Amygdala (tissue), 56 donors: ENCODE measurements at regions not wholly inside any gene's neighbourhood (a gene's known extent, or its start where the extent isn't known, plus 50 kb on each side); places are given as distances from the start of the nearest gene placed in this dataset.

Experiments
- DNase-seq, 56 donors: peaks; one replicate each; lab custom pipeline; 2025; lab: John Stamatoyannopoulos, UW

DNA sequence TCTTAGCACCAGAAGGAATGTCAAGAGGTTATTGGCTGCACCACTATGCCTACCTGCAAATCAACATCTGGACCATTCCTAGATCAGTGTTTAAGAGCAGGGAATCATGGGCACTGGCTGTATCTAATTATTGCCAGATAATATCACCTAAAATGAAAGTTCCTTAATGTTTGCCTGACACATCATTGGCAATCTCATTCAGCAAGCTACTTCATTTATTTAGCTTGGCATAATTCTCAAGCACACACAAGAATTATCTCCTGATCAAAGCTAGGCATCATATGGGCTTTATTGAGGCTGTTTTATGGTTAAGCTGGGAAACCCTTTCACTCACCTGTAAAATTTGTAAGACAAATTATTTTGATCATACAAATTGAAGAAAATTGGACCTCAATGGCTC is 581.7 kb downstream of the INHBA start:
- no peak for DNase-seq

DNA sequence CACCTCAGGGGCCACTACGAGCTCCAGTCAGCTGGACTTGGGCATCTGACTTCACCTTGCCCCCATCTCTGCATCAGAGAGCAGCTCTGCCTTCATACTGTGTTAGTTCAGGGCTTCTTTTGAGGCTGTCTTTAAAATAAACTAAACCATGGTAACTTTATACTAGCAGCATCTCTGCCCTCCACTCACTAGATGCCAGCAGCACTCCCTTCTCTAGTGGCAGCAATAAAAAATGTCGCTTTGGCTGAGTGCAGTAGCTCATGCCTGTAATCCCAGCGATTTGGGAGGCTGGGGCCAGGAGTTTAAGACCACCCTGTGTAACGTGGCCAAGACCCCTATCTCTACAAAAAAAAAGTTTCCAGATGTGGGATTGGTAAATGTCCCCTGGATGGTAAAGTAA is 584.4 kb downstream of the INHBA start:
- DNase-seq: no peak

DNA sequence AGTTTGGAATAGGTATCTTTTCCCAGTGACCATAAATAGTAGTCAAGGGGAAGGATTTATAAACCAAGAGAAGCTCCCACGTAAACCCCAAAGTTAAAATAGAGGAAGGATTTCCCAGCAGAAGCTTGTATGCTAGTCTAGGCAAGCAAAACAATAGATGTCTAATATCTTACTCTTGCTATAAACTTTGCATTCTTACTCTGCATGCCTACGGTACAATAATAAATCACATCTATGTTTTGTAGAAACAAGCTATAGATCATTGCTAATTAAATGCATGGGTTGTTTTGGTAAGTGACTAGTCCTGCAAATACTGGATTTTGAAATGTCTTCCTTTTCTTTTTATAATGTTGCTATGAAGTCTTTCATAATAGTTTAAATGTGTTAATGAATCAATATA is 585.5 kb downstream of the INHBA start:
- DNase-seq: no peak

DNA sequence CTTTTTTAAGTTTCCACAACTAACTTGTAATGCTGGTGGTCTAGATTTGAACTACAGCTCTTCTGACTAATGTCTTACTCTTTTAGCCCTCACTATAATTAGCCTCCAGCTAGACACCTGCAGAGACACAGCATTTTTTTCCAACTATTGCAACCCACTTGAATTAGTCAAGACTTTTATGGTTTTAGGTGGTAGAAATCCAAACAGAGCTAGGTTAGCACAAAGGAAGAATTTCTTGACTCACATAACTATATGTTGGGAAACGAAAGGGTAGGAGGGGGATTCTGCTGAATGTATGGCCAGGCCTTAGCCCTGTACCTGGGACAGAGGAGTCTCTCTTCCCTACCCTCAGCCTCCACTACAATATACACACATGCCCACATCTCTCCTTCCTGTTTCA is 586.1 kb downstream of the INHBA start:
- no peak for DNase-seq

DNA sequence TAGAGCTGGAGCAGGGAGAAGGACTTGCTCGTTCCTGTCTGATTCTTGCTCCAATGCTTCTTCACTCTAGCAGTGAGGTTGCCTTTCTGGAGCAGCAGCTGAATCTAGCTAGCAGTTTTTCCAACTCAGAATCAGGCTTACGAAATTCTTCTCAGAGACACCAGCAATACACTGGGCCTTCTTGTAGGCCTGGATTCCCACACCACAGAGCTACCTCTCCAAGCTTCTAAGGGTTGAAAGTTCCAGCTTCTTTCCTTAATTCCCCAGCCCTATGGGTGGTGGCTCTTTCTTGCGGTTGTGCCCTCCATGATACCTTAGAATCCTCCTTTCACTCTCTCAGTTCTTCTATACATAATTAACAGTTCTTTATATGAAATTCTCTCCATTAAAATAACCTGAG is 586.6 kb downstream of the INHBA start:
- no peak for DNase-seq

DNA sequence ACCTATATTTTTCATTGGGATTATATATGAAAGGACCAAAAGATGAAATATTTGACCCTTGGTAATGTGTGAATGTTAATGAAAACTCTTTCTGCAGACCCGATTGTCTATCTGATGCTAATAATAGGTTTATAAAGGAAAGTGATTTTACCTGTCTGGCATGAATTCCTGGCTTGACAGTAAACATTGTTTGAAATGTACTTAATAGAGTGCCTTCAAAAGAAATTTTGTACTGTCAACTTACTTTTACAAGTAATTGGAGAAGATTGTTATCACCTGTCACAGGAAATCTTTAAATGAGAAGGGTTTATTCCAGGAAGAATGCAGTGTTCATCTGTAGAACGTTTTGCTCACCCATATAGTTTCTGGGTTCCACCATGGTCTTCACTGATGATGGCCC is 588.2 kb downstream of the INHBA start:
- DNase-seq: no peak

DNA sequence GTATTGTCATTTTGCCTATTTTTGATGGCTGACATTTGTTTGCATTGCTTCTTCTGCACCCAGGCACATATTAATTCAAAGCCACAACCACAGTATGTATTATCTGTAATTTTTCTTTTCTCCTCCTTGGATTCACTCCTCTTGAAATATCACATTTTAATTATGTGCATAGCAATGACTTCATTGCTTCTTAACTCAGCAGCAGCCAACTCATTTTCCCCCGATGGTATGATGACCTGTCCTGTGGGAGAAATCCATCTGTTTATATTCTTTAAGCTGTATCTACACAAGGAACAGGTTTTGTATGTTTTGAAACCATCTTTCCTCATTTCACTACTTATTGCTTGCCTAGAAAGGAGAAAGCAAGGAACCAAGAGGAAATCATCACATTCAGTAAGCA is 588.8 kb downstream of the INHBA start:
- DNase-seq: no peak

DNA sequence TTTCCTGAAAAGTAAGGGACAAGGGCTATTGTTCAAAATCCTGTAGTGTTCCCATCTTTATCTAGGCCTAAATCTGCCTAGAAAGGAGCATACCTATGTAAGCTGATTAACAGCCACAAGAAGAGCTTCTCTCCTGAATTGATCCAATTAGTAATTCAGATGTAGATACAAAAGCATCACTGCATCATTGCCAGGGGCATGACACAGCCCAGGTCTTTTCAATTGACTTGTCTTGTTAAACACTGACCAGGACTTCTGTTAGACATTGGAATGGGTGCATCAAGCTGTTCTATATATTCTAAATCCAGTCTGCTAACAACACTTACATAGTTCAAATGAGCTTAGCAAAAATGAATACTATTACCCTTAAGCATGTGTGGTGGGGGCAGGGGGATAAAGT is 589.2 kb downstream of the INHBA start:
- no peak for DNase-seq

DNA sequence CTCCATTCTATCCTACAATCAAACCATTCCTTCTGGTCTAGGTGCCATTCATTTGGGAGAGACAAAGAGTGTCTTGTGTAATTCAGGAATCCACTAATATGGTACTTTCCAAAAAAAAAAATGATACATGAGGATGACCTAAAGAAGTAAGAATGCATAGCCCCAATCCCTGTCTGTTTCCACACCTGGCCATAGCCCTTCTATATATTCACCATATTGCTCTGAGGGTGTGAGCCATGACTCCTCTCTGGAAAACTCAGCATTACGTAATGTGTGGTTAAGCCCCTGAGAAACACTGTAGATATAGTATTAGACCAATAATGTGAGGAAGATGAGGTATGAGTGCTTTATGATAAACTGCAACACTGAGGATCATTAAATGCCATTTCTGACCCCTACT is 592.7 kb downstream of the INHBA start:
- DNase-seq: no peak

DNA sequence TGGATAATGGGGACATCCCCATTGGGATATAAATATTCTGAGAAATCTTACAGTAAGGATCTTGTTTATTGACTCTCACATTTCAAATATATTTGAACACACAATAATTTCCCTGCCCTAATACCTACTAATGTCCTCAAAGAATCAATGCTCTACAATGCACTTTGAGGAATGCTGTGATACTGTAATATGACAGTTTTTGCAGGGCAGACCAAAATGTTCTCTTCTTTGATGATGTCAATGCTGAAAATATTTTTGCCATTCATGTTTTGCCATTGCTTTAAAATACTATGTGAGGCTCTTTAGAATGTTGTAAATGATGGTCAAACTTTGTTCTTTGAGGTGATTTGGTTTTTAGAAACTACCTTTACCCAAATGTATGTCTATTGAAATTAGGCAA is 594.1 kb downstream of the INHBA start:
- no peak for DNase-seq

DNA sequence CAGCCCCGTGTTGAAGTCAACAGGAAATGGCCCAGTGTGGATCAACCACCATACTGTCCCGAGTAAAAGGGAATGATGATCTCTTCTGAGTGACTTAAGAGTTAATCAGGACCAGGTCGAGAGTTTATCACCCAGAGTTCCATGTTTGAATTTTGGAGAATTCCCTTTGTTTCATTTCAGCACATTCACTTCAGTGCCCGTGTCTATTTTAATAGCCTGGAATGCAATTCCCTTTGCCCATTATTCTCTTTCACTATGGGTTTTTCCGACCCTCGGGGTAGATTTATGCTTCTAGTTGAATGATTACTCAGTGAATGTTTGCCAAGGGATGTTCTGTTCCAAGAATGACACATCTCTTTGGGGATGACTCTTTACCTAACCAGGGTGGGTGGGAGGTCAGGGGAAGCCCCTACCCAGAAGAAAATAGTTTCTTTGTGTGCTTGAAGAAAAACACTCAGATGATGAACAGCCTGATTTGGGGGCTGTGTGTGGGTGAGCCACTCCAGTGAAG is 594.9 kb downstream of the INHBA start:
- no peak for DNase-seq

DNA sequence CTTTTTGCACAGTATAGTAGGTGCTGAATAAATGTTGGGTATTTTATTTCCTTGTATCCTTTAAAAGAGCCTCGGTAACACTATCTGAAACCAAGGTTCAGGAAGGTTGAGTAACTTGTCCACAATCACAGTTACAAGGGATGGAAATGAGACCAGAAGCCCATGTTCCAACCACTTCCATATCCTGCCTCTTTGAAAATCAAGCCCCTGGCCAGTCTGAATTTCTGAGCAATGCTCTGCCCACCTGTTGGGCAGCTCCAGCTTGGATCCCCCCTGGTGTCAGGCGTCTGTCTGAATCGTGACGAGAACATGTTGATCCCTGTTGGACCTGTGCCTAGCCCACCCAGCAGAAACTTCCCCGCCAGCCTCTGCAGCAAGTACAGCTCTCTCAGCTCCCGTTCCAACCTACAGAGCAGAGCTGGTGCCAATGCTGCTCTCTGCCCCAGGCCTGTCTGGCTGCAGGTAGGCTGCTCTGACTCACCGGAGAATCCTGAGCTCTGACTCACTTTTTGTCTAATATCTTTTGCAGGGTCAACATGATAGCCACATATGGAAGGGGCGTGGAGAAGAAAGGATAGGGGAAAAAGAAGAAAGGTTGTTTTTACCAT is 595.5 kb downstream of the INHBA start:
- DNase-seq: no peak

DNA sequence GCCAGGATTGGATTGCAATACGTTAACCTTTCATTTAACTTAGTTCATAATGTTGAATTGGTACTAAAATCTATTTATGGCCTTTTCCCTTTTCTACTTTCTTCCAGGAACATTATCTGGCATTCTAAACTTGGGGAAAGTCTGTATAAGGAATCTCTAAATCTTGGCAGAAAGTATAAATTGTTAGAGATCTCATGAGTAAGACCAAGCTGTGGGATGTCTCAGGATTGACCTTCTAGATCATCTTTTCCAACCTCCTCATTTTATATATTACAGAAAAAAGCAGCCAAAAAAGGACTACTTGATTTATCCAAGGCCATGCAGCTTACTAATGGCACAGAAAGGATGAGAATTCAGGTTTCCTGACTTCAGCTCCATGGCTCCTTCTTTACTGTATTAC is 598.3 kb downstream of the INHBA start:
- no peak for DNase-seq

DNA sequence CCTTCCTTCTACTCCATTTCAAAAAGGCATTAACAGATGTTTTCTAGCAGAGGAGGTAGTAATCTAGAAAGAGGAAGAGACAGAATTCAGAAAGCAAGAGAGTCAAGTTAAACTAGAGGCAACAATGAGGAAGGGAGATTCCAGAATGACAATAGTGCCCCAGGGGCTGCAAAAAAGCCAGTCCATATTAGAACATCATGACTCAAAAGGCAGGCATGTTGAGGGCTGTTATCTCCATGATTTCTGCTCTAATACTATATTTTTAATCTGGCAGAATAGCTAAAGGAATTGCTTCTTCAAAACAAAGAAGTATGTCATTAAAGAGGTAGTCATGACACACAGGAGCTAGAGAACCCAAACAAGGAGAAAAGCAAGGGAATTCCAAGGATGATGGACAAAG is 599.6 kb downstream of the INHBA start:
- DNase-seq: no peak

DNA sequence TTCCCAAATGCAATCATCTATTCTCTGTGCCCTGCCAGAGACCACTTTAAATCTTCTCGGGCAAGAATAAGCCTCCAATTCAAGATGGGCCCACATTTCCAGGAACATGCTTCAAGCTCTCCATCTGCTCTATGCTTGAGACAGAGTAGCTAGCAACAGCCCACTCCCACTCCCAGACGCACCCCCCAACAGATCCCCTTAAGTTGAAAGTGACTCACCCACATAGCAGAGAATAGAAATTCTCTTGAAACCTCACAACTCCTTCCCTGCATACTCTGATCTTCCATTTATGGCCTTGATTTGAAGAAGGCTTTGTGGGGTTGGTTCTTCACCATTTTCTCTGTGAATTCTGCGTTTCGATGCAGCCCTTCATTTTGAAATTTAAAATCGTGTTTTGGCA is 604.0 kb downstream of the INHBA start:
- DNase-seq: no peak

DNA sequence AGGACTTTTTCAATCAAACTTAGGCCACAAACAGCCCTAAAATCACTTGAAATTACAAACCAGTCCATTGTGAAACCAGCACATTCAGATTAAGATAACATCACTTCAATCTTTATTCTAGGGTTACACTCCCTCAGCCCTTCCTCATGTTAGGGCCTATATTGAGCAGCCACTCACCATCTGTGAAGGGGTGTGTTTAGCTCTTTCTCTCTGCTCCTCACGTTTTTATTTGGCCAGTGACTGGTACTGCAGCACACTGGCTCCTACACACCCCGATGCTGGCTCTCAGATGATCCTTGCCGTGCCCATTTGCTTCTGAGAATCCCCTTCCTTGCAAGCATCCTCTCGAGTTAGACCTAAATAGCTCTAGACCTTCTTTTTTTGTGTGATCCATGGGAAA is 604.5 kb downstream of the INHBA start:
- DNase-seq: no peak

DNA sequence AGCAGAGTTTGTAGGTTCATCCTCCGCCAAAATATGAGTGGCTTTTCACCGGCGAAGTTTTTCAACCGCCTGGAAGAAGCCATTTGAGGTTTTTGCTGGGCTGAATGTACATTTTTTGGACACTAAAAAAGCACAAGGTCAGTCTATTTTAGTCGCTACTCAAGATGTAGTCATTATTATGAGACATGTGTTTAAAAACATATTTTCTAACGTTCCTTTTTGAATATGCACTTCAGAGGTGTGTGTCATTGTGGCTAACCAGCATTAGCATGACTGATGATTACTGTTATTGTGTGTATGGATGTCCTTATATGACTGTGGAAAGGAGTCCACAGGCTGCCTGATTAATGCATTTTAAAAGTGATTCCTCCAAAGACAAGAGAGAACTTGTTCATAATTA is 605.4 kb downstream of the INHBA start:
- DNase-seq: no peak

DNA sequence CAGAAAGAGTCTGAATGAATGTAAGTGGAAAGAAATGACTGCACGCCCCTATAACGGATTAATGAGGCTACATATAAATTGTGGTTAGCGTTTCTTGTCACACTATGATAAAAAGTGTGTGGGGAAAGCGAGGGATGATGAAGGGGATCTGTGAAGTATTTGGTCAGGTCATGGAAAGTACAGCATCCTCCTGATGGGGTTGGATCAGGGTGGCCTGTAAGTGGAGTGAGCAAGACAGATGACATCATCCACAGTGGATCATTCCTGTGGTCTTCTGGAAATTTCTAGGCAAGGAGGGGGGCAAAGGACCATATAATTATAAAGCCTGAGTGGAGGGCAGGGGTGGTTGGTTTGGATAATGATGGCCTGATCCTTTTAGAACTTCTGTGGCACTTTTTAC is 606.0 kb downstream of the INHBA start:
- no peak for DNase-seq

DNA sequence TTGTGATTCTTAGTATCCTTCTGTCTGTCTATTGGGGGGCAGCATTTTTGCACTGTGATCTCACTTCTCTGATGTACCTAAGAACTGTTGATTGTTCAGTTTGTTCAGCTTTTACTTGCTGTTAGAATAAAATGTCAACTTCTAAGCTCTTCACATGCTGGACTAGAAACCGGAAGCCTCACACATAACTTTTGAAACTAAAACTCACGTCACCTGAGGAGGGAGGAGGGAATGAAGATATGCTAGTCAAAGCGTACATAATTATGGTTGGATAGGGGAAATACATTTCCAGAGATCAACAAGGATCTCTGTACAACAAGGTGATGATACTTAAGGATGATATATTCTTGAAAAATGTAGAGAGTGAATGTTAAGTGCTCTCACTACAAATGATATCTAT is 609.7 kb downstream of the INHBA start:
- no peak for DNase-seq

DNA sequence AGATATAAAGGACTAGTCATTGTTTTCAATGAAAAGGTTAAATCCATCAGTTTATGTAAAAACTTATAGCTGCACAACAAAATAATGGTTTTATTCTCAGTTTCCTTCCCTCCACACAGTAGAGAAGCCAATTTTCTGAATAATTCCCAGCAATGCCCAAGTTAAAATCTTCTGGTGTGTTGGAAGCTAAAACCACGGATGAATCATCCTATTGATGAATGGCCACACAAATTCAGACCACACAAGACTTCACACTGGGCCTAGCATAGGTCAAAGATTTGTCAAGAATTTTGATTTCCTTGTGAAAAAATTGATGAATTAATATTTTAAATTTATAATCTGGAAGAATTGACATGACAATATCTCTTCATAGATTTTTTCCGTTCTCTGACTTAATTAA is 617.6 kb downstream of the INHBA start:
- no peak for DNase-seq

DNA sequence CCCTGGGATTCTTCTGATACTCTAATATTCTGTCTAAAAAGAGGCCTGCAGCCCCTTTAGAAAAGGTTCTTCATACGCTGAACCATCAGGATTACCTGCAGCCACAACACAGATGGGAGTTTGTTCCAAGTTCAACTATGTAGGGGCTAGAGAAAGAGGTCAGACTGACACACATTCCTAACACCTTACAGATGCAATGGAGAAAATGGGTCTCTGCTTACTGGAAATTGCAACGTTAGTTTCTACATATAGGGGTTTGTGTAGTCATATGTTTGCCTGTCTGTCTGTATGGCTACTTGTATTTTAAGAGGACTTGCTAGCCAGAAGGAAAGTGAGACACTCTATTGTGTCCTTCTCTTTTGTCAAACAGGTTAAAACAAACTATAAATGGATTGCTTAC is 618.5 kb downstream of the INHBA start:
- no peak for DNase-seq

DNA sequence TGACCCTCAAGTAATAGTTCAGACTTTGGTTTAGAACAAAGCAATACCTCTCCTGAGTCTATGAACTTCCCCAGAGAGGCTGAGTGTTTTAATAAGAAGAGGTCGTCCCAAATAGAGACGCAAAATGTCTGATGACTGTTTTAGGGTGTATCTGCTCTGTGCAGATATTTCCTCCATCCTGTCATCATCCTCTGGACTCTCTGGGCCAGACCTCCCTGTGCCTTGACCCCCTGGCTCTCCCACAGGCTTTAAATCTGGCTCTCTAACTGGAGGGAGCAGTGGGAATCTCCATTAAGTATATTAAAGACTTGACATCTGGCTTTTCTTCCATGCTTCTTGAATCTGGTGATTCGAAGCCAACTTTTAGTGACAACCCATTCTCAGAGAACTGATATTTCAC is 633.3 kb downstream of the INHBA start:
- DNase-seq: no peak

DNA sequence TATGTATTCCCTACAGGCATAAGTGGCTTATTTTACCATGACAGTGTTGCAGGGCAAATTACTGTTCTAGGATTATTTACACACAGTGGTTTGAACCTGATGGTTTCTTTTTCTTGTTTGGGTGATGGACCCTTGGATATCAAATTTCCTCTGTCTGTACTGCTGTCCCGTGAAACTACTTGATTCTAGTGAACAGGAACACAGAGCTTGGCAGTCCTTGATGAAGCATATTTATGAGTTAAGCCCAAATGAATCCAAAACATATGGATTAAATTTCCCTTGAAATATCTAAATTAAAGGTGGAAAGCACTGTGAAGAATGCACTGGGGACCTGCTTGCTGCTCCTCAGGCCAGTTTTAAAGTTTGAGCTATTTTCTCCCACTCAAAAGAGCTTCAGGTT is 635.3 kb downstream of the INHBA start:
- DNase-seq: no peak
